ENCODE measurements at regions not wholly inside any gene's neighbourhood (a gene's known extent, or its start where the extent isn't known, plus 50 kb on each side); places are given as distances from the start of the nearest gene placed in this dataset.
"Not testable (repeated sequence)": the region's sequence is repeated elsewhere in the genome, so short reads cannot be mapped to it uniquely, and the experiment has no call there.

- H3K4me1 ChIP-seq: no peaks in the 10 kb centered on the region; the same call in 1 of the 2 replicates
- no peaks in the 10 kb centered on the region for H3K36me3 ChIP-seq
- H3K4me3 ChIP-seq (ENCODE audit: low read depth, low read length): no peak overlapping the region
- no peaks in the 10 kb centered on the region for H3K9me3 ChIP-seq
- DNase-seq: no peak
- H3K27me3 ChIP-seq: no peaks in the 10 kb centered on the region
- no peak for TF ChIP-seq CTCF (IDR thresholded peaks at IDR 0.05; ENCODE audit: low read depth, low read length)
These were observed 401.3 kb downstream of the PCDH10 start for GRCh38 chr4:133550436-133550835.

GRCh38 chr4:133544097-133544496 is 395.0 kb downstream of the PCDH10 start:
- DNase-seq: no peak
- Histone ChIP-seq H3K36me3 (no peaks in the 10 kb centered on the region), H3K4me3 (ENCODE audit: low read depth, low read length) (no peak overlapping the region), H3K4me1 (no peaks in the 10 kb centered on the region), H3K27me3 (no peaks in the 10 kb centered on the region), H3K9me3 (no peaks in the 10 kb centered on the region; the same call in 1 of the 2 replicates)
- TF ChIP-seq CTCF (IDR thresholded peaks at IDR 0.05; ENCODE audit: low read depth, low read length): no peak

GRCh38 chr4:133537780-133538281 is 388.7 kb downstream of the PCDH10 start:
- no peak for TF ChIP-seq CTCF (IDR thresholded peaks at IDR 0.05; ENCODE audit: low read depth, low read length)
- Histone ChIP-seq H3K27me3 (no peaks in the 10 kb centered on the region), H3K4me3 (ENCODE audit: low read depth, low read length) (no peak overlapping the region), H3K36me3 (no peaks in the 10 kb centered on the region), H3K4me1 (no peaks in the 10 kb centered on the region), H3K9me3 (no peaks in the 10 kb centered on the region)
- DNase-seq: no peak

- H3K4me3 ChIP-seq (ENCODE audit: low read depth, low read length); DNase-seq; H3K36me3 ChIP-seq; H3K27me3 ChIP-seq; H3K9me3 ChIP-seq; H3K4me1 ChIP-seq: not testable (repeated sequence)
These were observed 385.1 kb downstream of the PCDH10 start for GRCh38 chr4:133534224-133534623.

- Histone ChIP-seq H3K27me3 (no peaks in the 10 kb centered on the region), H3K36me3 (no peaks in the 10 kb centered on the region), H3K4me1 (no peaks in the 10 kb centered on the region), H3K9me3 (no peaks in the 10 kb centered on the region), H3K4me3 (ENCODE audit: low read depth, low read length) (no peak overlapping the region)
- no peak for TF ChIP-seq CTCF (IDR thresholded peaks at IDR 0.05; ENCODE audit: low read depth, low read length)
- no peak for DNase-seq
These were observed 375.3 kb downstream of the PCDH10 start for GRCh38 chr4:133524369-133524768.

GRCh38 chr4:133513901-133514300 is 364.8 kb downstream of the PCDH10 start:
- no peak for DNase-seq
- no peaks in the 10 kb centered on the region for H3K9me3 ChIP-seq
- H3K36me3 ChIP-seq: no peaks in the 10 kb centered on the region
- no peak for TF ChIP-seq CTCF (IDR thresholded peaks at IDR 0.05; ENCODE audit: low read depth, low read length)
- no peaks in the 10 kb centered on the region for H3K27me3 ChIP-seq
- H3K4me1 ChIP-seq: no peaks in the 10 kb centered on the region
- H3K4me3 ChIP-seq (ENCODE audit: low read depth, low read length): no peak overlapping the region

GRCh38 chr4:133498149-133498548 is 349.1 kb downstream of the PCDH10 start:
- H3K4me1 ChIP-seq: no peaks in the 10 kb centered on the region
- no peaks in the 10 kb centered on the region; the same call in 1 of the 2 replicates for H3K9me3 ChIP-seq
- H3K27me3 ChIP-seq: no peaks in the 10 kb centered on the region
- DNase-seq: no peak
- H3K4me3 ChIP-seq (ENCODE audit: low read depth, low read length): no peak overlapping the region
- no peak for TF ChIP-seq CTCF (IDR thresholded peaks at IDR 0.05; ENCODE audit: low read depth, low read length)
- H3K36me3 ChIP-seq: no peaks in the 10 kb centered on the region

Measured in BE2C (cell line).